HL-60/S4 treated with retinoic acid at 250 ng/mL for 4 days and 3 days (cell line): ENCODE measurements at regions not wholly inside any gene's neighbourhood (a gene's known extent, or its start where the extent isn't known, plus 50 kb on each side); places are given as distances from the start of the nearest gene placed in this dataset.

ENCODE experiments used
- in situ Hi-C: fragments of 300-500 bp; cut with MboI; formaldehyde crosslinking; loops from 2 replicates; pipeline ENCODE4 v1.7.0; 2022; ENCODE audit warnings: low sequenced_read_pairs

- in situ Hi-C loops: loop anchor here (25.0 kb wide), 1 partner anchor 566 kb away; no protein-coding TSS in a partner anchor
Observed at GRCh38 chr11:115903179-115903578, 399.0 kb upstream of the CADM1 start.

DNA sequence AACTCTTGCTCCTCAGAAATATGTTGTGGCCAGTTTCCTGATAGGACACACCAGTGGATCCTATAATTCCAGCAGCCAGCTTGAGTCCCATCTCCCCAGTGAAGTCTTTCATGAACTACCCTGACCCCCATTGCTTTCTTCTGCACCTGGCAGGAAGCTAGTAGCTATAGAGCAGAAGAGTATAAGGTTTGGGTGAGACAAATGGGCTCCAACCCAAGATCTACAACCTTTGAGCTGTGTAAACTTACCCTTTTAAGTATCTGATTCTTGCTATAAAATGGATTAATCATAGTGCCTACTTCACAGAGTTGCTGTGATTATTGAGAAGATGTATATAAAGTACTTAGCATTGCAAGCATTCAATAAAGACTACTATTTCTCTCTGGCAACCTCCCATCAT is 396.9 kb upstream of the CADM1 start:
- in situ Hi-C loops: loop anchor here (25.0 kb wide), 1 partner anchor 564 kb away; no protein-coding TSS in a partner anchor

- in situ Hi-C loops: loop anchor here (25.0 kb wide), 1 partner anchor 563 kb away; no protein-coding TSS in a partner anchor
Observed at GRCh38 chr11:115900111-115900510, 395.9 kb upstream of the CADM1 start.

- in situ Hi-C loops: no loop called here
Observed at GRCh38 chr11:115897707-115898106, 393.5 kb upstream of the CADM1 start.

GRCh38 chr11:115896084-115896483 is 391.9 kb upstream of the CADM1 start:
- in situ Hi-C loops: no loop called here

GRCh38 chr11:115895594-115895993 is 391.4 kb upstream of the CADM1 start:
- in situ Hi-C loops: no loop called here

DNA sequence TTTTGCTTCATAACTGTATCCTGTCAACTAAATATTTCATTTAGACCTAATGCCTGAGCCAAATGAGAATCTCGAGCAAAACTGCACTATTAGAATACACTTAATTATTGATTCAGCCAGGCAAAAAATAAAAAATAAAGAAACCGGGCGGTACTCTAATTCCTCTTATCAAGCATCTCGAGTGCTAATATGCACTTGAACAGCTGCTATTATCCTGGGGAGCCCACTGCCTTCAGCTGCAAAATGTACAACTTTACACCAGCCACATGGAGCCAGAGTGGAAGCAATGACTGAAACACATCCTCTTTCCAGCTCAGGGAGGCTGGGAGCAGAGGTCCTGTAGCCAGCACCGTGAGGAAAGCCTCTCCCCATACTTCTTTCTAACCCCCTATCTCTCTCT is 390.0 kb upstream of the CADM1 start:
- in situ Hi-C loops: no loop called here

GRCh38 chr11:115893461-115894099 is 389.4 kb upstream of the CADM1 start:
- in situ Hi-C loops: no loop called here

DNA sequence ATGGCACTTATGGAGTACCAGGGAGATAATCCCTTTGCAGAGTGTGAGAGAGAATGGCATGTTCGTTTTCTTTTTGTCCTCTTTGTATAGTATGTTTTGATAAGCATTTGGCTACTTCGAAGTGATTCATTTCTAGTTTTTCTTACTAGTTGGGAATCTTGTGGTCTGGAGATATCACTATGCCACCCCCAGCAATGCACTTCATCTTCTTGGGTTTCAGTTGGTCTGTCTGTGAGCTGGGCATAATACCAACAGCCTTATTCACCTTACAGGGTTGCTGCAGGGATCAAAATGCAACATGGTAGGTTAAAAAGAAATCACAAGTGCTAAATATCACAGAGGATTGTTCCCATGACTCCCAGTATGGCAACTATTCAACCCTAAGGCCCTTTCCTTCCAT is 387.8 kb upstream of the CADM1 start:
- in situ Hi-C loops: no loop called here

- in situ Hi-C loops: no loop called here
Observed at GRCh38 chr11:115891581-115891980, 387.4 kb upstream of the CADM1 start.

DNA sequence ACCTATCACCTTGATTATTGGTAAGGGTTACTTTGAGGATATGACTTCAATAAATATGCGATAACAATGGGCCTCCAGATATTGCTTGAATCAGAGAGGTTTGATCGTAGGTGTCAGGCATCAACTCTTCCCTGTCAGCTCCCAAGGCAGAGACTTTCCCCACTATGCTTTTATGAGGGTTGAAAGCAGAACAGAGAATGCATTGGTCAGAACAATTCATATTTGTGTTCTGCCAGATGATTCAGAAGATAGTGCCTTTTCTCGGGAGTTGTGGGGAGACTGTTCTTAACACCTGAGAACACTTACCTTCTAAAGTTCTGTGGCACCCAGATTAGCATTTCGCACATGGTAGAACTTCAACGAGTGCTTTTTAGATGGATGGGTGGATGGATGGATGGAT is 386.3 kb upstream of the CADM1 start:
- in situ Hi-C loops: no loop called here

- in situ Hi-C loops: no loop called here
Observed at GRCh38 chr11:115889712-115890111, 385.5 kb upstream of the CADM1 start.

- in situ Hi-C loops: no loop called here
Observed at GRCh38 chr11:115887727-115888126, 383.5 kb upstream of the CADM1 start.

DNA sequence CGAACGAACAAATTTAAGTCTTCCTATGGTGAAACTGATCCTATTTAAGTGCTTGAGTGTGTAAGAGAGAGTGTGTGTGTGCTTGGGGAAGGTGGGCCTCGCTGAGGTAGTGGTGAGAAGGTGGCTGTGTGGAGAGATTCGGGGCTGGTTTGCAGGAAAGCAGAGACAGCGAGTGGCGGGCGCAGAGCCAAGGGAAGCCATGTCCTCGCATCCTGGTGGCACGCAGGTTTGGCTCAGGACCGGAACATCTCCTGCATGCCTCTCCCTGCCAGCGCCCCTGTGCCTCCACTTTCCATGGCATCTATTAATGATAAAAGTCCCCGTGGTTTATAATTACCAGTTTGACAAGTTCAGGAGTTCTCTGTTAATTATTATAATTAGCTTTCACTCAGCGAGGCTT is 383.1 kb upstream of the CADM1 start:
- in situ Hi-C loops: no loop called here

- in situ Hi-C loops: no loop called here
Observed at GRCh38 chr11:115886422-115886733, 382.2 kb upstream of the CADM1 start.

DNA sequence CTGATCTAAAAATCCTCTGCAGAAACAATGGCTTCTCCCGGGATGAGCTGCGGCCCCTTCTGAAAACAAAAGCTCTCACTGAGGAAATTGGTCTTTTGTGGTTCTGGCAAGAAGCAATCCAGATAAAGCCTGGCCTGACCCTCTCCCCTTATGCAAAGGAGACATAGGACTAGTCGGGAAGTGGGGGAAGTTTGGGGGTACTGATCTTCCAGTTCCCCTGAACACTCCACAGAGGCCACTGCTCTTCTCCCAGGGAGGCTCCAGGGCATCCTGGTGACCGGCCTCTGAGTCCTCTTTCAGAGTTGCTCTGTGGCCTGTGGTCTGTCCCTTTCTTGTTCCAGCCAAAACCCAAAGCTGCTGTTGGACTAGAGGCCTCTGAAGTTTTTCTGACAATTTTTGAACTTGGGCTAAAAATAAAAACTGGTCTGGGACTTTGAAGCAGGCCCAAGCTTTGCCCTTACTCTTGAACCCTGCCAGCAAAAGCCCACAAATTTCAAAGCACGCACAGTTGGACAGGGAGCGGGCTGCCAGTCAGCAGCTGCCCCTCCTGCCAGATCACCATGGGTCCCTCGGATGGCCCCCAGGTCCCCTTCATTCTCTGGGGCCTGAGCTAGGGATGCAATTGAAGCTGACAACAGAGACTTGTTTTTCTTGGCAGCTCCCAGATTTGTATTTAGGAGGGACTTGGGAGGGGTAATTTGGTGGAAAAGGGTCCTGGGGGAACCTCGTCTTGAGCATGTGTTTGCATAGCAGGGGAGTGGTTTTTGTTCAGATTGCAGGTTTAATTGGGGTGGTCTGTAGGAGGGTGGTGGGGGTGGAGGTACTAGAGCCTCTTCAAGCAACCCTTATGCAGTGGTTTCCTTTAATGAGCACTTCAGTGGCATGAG is 381.6 kb upstream of the CADM1 start:
- in situ Hi-C loops: no loop called here

DNA sequence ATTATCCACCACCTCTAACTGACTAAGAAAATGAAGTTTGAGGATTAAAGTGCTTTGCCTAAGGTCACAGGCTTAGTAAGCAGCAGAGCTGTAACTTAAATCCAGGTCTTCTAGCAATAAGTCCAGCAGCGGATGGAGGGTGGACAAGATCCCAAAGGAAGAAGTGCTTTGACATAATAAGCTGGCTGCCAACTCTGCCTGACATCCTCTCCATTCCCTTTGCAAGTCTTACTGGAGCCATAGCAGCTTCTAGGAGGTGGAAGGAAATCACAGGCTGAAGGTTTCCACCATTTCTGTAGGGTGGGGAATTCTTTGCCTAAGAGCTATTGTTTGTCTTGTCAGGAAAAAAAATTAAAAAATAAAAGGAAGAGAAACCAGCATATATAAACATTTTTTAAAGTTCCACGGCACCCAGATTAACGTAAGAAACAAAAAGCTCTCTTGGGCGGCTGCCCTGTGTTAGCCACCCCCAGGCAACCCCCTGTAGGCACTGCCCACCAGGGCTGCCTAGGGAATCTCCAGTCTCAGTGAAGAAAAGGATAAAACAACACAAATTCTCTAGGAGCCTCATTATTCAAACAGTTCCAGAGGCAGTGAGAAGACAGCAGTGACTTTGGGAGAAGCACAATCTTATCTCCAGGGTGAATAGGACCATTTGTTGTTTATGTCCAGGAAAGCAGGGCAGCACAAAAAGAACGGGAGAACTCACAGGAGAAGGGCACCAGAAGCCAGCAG is 380.8 kb upstream of the CADM1 start:
- in situ Hi-C loops: no loop called here

- in situ Hi-C loops: no loop called here
Observed at GRCh38 chr11:115874843-115875242, 370.6 kb upstream of the CADM1 start.

DNA sequence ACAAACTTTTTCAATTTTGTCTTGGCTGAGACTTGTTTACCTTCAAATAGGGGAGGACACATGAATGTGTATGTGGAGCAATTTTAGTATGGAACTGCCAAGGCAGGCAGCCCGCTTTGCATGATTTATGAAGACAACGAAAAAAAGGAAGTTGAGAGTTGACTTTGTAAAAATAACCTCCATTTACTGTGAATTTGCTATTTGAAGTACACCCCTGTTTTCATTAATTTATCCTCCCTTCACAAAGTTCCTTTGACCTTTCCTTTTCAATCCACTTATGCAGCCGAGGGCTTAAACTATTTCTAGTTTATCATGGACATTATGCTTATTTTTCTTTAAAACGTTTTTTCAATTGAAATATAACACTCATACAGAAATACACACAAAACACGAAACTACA is 369.6 kb upstream of the CADM1 start:
- in situ Hi-C loops: no loop called here

GRCh38 chr11:115872416-115872815 is 368.2 kb upstream of the CADM1 start:
- in situ Hi-C loops: no loop called here

GRCh38 chr11:115871161-115871760 is 367.0 kb upstream of the CADM1 start:
- in situ Hi-C loops: no loop called here
